GM23248 (cell line): ENCODE measurements at regions not wholly inside any gene's neighbourhood (a gene's known extent, or its start where the extent isn't known, plus 50 kb on each side); places are given as distances from the start of the nearest gene placed in this dataset.

ENCODE experiments used
- DNase-seq: peaks from one replicate; pipeline ENCODE4 v3.0.0-alpha.2; 2015
- H2AFZ ChIP-seq: fragments of 200-600 bp; sonication (generic); 2 replicates; pipeline ENCODE4 v1.6.1; 2016; ENCODE audit warnings: antibody characterized with exemption
- H3F3A ChIP-seq: fragments of 200-600 bp; sonication (generic); 2 replicates; pipeline ENCODE4 v1.6.1; 2016; ENCODE audit warnings: mild to moderate bottlenecking, antibody characterized with exemption, mixed run types; ENCODE audit not compliant: insufficient read depth
- H3K27ac ChIP-seq: fragments of 200-600 bp; sonication (generic); 2 replicates; pipeline ENCODE4 v1.5.1; 2016; ENCODE audit warnings: mild to moderate bottlenecking
- H3K27me3 ChIP-seq: fragments of 200-600 bp; sonication (generic); replicated peaks from 2 replicates; pipeline ENCODE4 v1.6.1; 2016; ENCODE audit warnings: mild to moderate bottlenecking; ENCODE audit not compliant: insufficient read depth
- H3K36me3 ChIP-seq: fragments of 200-600 bp; sonication (generic); 2 replicates; pipeline ENCODE4 v1.6.1; 2016; ENCODE audit warnings: low read depth, mild to moderate bottlenecking
- H3K4me1 ChIP-seq: fragments of 200-600 bp; sonication (generic); 2 replicates; pipeline ENCODE4 v1.6.1; 2016; ENCODE audit warnings: mild to moderate bottlenecking; ENCODE audit not compliant: insufficient read depth
- H3K4me2 ChIP-seq: fragments of 200-600 bp; sonication (generic); one replicate; pipeline ENCODE4 v1.6.1; 2016; ENCODE audit warnings: mild to moderate bottlenecking; ENCODE audit not compliant: unreplicated experiment
- H3K4me3 ChIP-seq: fragments of 200-600 bp; sonication (generic); 2 replicates; pipeline ENCODE4 v1.5.1; 2016; ENCODE audit warnings: mild to moderate bottlenecking
- H3K79me2 ChIP-seq: fragments of 200-600 bp; sonication (generic); 2 replicates; pipeline ENCODE4 v1.6.1; 2016; ENCODE audit warnings: mild to moderate bottlenecking; ENCODE audit not compliant: insufficient read depth
- H3K9ac ChIP-seq: fragments of 200-600 bp; sonication (generic); 2 replicates; pipeline ENCODE4 v1.6.1; 2016; ENCODE audit warnings: mild to moderate bottlenecking
- H3K9me2 ChIP-seq: fragments of 200-600 bp; sonication (generic); 2 replicates; pipeline ENCODE4 v1.6.1; 2016; ENCODE audit warnings: mixed run types, mild to moderate bottlenecking, moderate library complexity; ENCODE audit not compliant: insufficient read depth
- H3K9me3 ChIP-seq: fragments of 200-600 bp; sonication (generic); one replicate; pipeline ENCODE4 v1.6.1; 2017; ENCODE audit warnings: low read depth
- H4K20me1 ChIP-seq: fragments of 200-600 bp; sonication (generic); 2 replicates; pipeline ENCODE4 v1.6.0; 2016; ENCODE audit not compliant: insufficient read depth
- EZH2 ChIP-seq: fragments of 200-600 bp; sonication (generic); IDR thresholded peaks from 2 replicates; pipeline ENCODE4 v1.6.1; 2018; ENCODE audit warnings: antibody characterized with exemption, mild to moderate bottlenecking; ENCODE audit not compliant: insufficient read depth, poor library complexity, severe bottlenecking
- EZH2phosphoT487 ChIP-seq: fragments of 200-600 bp; sonication (generic); IDR thresholded peaks from 2 replicates; pipeline ENCODE4 v1.6.1; 2018; ENCODE audit warnings: antibody characterized with exemption, moderate library complexity, mild to moderate bottlenecking, low read depth; ENCODE audit not compliant: insufficient read depth
- WGBS, 2 experiments: methylation state at CpG; one replicate each; pipeline ENCODE4 v1.1.6; 2015 to 2017; ENCODE audit warnings: low lambda C conversion rate in 2 of 2, low coverage in 1 of 2; ENCODE audit errors: missing lambda C conversion rate in 2 of 2; 5-methylcytosine and 5-hydroxymethylcytosine counted together
- in situ Hi-C: fragments of 300-500 bp; cut with MboI; formaldehyde crosslinking; loops from 2 replicates; pipeline ENCODE4 v1.15.0; 2020

DNA sequence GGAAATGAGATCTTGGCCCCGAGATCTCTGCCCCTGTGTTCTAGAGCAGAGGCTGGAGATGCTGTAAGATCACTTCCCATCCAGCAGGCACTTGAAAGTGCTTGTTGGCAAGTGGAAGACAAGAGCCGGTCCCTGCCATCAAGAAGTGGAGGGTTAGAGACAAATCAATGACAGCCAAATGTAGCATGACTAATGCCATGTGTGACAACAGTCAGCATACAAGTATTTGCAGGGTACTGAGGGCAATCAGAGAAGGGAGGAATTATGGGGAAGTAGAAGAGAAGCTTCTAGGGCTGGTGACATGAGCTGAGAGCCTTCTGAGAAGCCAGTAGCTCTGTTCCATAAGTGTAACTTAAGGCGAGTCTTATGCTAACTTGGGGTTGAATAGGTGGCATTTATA, 58.6 kb downstream of the TMEM17 start:
- Histone ChIP-seq H3K4me1 (no peaks in the 10 kb centered on the region), H3K9me2 (no peaks in the 10 kb centered on the region), H3K9me3 (no peaks in the 10 kb centered on the region), H3K79me2 (no peaks in the 10 kb centered on the region), H3K4me2 (no peak overlapping the region), H3K36me3 (no peaks in the 10 kb centered on the region), H3K27me3 (no peaks in the 10 kb centered on the region), H4K20me1 (no peaks in the 10 kb centered on the region), H3K27ac (no peak overlapping the region), H3K4me3 (no peak overlapping the region), H3K9ac (no peak overlapping the region), H3F3A (no peaks in the 10 kb centered on the region), H2AFZ (no peak overlapping the region)
- in situ Hi-C loops = no loop called here
- TF ChIP-seq EZH2phosphoT487 (no peak), EZH2 (no peak)
- DNase-seq = no peak
- WGBS, 2 experiments = 77 to 85% methylated on average over 3 of the region's 3 CpGs

GRCh38 chr2:62446491-62446890, 59.5 kb downstream of the TMEM17 start:
- no peaks in the 10 kb centered on the region; the same call in 1 of the 2 replicates for H3K27me3 ChIP-seq
- H3K4me1 ChIP-seq = no peaks in the 10 kb centered on the region
- H3K4me3 ChIP-seq = no peak overlapping the region
- H3K9me3 ChIP-seq = no peaks in the 10 kb centered on the region
- H3K27ac ChIP-seq = no peak overlapping the region
- WGBS, 2 experiments = 71 to 75% methylated on average over 1 of the region's 1 CpG
- H4K20me1 ChIP-seq = no peaks in the 10 kb centered on the region
- no peak overlapping the region for H3K9ac ChIP-seq
- H3K36me3 ChIP-seq = no peaks in the 10 kb centered on the region
- H3K9me2 ChIP-seq = no peaks in the 10 kb centered on the region
- no peaks in the 10 kb centered on the region for H3F3A ChIP-seq
- in situ Hi-C loops = no loop called here
- TF ChIP-seq EZH2 (no peak), EZH2phosphoT487 (no peak)
- no peak overlapping the region for H3K4me2 ChIP-seq
- H2AFZ ChIP-seq = no peak overlapping the region
- no peak for DNase-seq
- H3K79me2 ChIP-seq = no peaks in the 10 kb centered on the region

DNA sequence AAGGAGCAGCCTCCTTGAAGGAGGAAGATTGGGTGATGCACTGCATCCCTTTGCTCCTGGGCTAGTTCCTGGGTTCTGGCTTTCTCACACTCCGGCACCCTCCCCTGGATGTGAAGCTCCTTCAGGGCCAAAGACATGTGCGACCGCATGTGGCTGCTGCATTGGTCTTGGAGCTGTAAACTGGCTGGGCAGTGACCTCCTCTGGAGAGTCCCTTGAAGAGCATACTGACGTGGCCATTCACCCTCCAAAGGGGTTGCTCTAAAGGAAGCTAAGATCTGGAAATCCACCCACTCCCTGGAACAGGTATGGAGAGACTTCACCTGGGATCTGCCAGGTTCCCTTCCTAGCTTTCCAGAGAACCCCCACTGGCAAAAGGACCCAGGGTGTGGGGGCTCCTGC, 62.1 kb downstream of the TMEM17 start:
- no peak overlapping the region for H2AFZ ChIP-seq
- H3K4me1 ChIP-seq = no peaks in the 10 kb centered on the region
- no peaks in the 10 kb centered on the region for H3K9me2 ChIP-seq
- no peak overlapping the region for H3K4me2 ChIP-seq
- no peaks in the 10 kb centered on the region for H4K20me1 ChIP-seq
- DNase-seq = no peak
- no peaks in the 10 kb centered on the region for H3F3A ChIP-seq
- no peaks in the 10 kb centered on the region for H3K79me2 ChIP-seq
- no peaks in the 10 kb centered on the region for H3K36me3 ChIP-seq
- H3K9ac ChIP-seq = no peak overlapping the region
- H3K4me3 ChIP-seq = no peak overlapping the region
- WGBS, 2 experiments = 73% methylated on average over 4 of the region's 4 CpGs
- in situ Hi-C loops = no loop called here
- TF ChIP-seq EZH2 (no peak), EZH2phosphoT487 (no peak)
- no peaks in the 10 kb centered on the region for H3K9me3 ChIP-seq
- H3K27ac ChIP-seq = no peak overlapping the region
- H3K27me3 ChIP-seq = no peaks in the 10 kb centered on the region; the same call in 1 of the 2 replicates

DNA sequence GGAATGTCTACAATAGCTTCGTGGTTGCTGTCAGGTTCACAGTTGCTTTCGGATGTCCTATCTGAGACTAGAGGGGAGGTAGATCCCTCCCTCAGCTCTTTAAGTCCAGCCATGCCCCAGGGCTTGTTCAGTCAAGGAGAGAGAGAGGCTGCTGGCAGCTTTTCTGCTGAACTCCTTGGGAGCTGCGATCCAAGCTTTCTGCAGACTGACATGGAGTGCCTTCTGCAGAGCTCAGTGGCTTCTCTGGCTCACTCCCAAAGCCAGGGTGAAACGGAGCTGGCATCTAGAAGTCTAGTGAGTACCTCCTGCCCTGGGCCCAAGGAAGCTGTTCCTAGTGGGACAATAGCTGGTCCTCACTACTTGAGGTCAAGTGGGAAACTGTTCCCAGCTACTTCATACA, 62.5 kb downstream of the TMEM17 start:
- Histone ChIP-seq H3K9me2 (no peaks in the 10 kb centered on the region), H3K4me3 (no peak overlapping the region), H3K9ac (no peak overlapping the region), H2AFZ (no peak overlapping the region), H3K79me2 (no peaks in the 10 kb centered on the region), H4K20me1 (no peaks in the 10 kb centered on the region), H3K4me1 (no peaks in the 10 kb centered on the region), H3K27me3 (no peaks in the 10 kb centered on the region; the same call in 1 of the 2 replicates), H3K27ac (no peak overlapping the region), H3F3A (no peaks in the 10 kb centered on the region), H3K36me3 (no peaks in the 10 kb centered on the region), H3K9me3 (no peaks in the 10 kb centered on the region), H3K4me2 (no peak overlapping the region)
- TF ChIP-seq EZH2 (no peak), EZH2phosphoT487 (no peak)
- 69 to 70% methylated on average over 4 of the region's 4 CpGs for WGBS, 2 experiments
- in situ Hi-C loops = no loop called here
- DNase-seq = no peak

GRCh38 chr2:62441824-62442223, 64.2 kb downstream of the TMEM17 start:
- Histone ChIP-seq H3K9me2 (no peaks in the 10 kb centered on the region), H3K9me3 (no peaks in the 10 kb centered on the region), H3K36me3 (no peaks in the 10 kb centered on the region), H2AFZ (no peak overlapping the region), H4K20me1 (no peaks in the 10 kb centered on the region), H3F3A (no peaks in the 10 kb centered on the region), H3K4me1 (no peaks in the 10 kb centered on the region), H3K9ac (no peak overlapping the region), H3K27ac (no peak overlapping the region), H3K4me3 (no peak overlapping the region), H3K79me2 (no peaks in the 10 kb centered on the region), H3K4me2 (no peak overlapping the region), H3K27me3 (no peaks in the 10 kb centered on the region; the same call in 1 of the 2 replicates)
- in situ Hi-C loops = no loop called here
- TF ChIP-seq EZH2 = no peak
- no peak for TF ChIP-seq EZH2phosphoT487
- no peak for DNase-seq
- 43 to 45% methylated on average over 6 of the region's 6 CpGs for WGBS, 2 experiments
